GM21367 (cell line): ENCODE measurements at regions not wholly inside any gene's neighbourhood (a gene's known extent, or its start where the extent isn't known, plus 50 kb on each side); places are given as distances from the start of the nearest gene placed in this dataset.
A peak's percentile ranks its signal among the peaks of the same experiment; 100 is the strongest.

Source experiments
- ATAC-seq: cut with Tn5 transposase; IDR thresholded peaks from one replicate; pipeline ENCODE4 v1.9.1; 2021; ENCODE audit not compliant: unreplicated experiment

DNA sequence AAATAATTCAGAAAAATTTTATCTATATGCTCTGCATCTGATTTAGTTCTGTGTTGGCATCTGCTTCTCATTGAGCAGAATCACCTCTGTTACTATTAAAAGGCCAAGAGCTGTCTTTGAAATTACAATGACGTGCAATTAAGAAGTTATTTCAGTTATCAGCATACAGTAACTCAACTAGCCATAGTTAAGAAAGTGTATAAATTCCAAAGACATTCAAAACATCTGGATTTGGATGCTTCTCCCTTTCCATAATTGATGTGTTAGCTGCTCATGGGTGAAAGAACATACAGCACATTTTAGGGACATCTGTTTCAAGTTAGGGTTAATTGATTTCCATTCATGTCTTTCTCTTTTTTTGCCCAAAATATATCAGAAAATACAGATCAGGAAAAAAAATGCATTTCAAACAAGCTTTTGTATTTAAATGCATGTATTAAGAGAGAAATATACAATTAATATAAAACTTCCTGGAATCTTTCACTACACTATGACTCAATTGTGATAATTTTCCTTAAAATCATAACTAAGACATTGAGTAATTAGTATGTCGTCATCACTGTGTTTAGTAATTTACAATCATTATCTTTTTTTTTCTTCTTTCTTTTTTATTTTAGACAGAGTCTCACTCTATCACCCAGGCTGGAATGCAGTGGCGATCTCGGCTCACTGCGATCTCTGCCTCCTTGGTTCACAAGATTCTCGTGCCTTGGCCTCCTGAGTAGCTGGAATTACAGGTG lies 82.7 kb upstream of the MBNL1 start:
- ATAC-seq = no peak

DNA sequence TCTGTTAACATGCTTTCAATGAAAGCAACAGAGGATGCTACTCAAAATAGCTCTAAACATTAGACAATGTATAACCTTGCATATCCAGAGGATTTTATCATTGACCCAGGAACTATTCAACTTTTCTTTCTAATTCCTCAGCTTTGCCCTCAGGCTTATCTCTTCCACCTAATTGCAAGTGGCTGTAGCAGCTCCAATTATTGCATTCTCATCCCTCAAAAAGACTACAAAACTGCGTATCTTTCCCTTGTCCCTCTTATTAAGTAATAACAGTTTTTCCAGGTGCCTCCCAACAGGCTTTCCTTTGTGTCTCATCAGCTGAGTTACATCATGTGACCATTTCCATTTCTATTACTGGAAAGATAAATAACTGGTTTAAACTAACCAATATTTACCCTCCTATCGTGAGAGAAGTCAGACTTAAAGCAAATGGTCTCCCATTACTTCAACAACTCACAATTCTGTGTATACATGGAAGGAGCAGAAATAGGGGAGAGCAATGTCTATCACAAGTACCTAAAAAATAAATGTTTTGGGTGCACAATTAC lies 78.0 kb upstream of the MBNL1 start:
- ATAC-seq = no peak

DNA sequence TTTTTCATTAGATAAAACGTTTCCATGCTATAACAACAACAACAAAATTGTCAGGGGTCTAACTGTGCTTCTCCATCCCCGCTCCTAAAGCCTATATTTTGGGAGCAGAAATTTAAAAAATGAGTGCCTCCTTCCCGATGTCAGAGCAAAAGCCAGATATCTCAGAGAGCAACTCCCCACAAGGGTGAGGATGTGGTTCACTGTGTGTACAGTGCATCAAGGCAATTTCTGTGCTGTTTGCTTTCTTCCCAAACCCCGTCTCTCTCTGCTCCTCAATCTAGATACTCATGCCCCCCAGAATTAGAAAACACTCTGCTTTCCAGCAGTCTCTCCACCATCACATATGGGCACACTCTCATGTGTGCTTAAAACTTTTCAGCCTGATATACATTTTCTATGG lies 76.7 kb upstream of the MBNL1 start:
- no peak for ATAC-seq

DNA sequence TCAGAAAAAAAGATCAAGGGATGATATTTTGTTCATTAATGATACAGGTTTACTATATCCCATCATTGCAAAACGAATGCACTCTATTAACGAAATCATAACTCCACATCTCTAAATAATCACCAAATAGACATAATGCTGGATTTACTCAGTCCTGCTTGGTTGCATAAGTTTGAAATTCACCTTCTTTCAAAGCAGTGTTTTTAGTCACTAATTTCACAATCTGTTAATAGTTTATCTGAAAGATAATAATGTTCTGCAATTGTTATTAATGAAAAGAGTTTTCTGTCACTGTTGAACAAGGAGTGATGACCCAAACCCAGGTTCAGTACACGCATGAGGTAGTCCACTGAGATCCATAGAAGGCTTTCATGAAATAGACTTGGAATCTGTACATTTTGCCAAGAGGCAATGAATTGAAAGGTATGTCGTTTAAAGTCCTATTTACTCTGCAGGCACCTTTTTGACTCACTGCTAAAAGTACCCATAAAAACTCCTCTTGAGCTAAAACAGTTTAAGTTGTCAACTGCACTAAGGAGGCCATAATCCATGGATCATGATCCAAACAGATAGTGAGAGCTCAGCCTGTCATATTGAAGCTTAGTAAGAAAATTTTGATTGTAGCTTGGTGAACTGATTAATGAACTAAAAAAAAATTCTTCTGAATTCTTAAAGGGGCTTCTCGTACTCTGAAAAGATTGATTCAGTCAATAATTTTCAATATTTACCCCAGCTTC lies 75.6 kb upstream of the MBNL1 start:
- peak; percentile 3 for ATAC-seq

DNA sequence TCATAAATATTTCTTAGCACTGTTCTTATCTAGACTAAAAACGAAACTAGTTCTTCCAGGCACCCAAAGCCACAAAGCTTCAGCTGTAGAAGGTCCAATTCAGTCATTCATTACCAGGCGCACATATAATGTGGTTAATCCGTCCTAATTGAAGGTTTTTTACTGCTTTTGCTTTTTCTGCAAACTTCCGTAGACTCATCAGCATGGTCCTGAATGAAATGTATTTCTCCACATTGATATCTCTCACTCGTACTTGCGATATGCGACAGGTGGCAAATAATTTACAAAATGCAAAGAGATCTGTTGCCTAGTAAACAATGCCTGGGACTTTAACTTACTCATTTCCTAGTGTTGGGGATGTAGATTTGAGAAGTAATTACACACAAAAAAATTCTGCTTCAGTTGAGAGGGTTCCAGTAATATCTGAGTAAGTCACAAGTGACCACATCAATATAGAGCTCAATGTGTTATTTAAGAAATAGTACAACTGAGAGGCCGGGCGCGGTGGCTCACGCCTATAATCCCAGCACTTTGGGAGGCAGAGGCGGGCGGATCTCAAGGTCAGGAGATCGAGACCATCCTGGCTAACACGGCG lies 75.0 kb upstream of the MBNL1 start:
- ATAC-seq = peak; percentile 48

DNA sequence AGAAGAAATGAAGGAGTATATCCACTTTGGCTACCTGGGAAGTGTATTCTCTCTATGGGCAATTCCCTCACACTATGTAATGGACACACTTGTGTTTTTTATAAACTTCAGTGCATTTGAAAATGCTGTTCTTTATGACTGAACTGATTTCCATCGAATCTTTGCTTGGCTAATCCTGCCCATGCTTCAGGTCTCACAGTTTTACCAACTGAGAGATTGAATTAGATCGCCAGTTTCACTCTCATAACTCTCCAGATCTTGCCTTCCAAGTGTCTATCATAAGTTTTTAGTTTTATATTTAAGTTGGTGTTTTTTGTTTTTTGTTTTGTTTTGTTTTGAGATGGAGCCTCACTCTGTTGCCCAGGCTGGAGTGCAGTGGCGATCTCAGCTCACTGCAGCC lies 73.5 kb upstream of the MBNL1 start:
- no peak for ATAC-seq

DNA sequence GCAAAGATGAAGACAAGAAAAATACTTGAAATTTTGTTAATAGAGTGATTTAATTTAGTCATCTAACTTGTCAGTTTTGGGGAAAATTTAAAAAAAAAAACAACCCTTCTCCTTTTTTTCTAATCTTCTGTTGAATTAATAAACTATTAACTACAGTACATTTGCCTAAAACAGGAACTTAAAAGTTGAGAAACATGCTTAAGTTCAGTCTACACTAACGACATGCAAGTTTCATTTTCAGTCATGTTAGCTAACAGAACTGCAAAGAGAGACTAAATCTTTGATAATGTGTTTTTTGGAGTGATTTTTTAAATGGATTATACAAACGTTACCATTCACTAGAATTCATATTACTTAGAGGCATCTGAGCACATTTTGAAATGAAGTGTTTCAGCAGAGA lies 71.9 kb upstream of the MBNL1 start:
- peak; percentile 35 for ATAC-seq

DNA sequence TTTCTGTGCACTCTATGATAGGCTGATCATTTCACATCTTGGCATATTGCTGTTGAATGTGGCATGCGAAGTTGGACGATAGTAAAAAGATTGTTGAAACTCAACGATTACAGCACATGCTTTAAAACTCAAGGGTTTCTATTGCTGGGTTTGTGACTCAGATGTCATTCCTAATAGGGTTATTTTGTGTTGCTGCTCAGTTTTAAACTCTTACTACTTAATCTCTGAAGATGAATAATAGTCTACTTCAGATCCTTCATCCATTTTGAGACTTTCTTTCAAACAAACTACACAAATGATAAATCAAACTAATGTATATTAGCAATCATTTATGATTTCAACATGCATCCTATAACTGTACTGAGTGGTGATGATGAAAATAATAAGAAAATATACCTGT lies 71.3 kb upstream of the MBNL1 start:
- ATAC-seq = no peak

DNA sequence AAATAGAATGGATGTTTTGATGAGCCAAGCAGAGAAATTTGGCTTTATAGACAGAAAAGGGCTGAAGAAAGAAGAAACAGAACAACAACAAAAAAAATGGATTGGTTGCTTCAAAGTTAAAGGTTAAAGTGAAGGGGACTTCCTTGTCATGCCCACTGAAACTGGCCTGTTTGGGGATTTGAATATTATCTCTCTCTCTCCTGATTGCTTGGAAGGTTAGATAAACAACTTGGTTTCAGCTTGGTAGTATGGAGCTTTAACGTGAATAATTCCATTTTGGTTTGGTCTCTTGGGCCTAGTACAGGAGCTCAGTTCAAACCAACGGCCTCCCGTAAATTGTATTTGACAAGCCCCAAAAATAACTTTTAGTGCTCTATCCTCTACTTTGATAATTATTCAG lies 70.8 kb upstream of the MBNL1 start:
- ATAC-seq = no peak

DNA sequence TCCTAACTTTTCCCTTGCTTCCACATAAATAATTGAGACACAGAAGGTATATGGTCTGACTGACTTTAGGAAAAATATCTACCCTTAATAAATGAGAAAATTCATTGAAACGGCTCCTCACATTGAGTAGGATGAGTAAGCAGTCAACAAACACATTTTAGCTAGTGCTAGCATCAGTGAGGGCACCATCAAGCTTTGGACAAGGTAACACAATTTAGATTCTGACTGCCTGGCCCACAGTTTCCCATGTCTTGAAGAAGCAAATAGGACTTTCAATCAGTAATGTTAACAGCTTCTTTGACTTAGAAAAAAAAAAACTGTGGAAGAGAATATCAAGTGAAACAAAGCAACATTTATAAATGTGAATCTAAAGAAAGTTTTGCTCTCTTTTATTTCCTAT lies 70.1 kb upstream of the MBNL1 start:
- no peak for ATAC-seq

DNA sequence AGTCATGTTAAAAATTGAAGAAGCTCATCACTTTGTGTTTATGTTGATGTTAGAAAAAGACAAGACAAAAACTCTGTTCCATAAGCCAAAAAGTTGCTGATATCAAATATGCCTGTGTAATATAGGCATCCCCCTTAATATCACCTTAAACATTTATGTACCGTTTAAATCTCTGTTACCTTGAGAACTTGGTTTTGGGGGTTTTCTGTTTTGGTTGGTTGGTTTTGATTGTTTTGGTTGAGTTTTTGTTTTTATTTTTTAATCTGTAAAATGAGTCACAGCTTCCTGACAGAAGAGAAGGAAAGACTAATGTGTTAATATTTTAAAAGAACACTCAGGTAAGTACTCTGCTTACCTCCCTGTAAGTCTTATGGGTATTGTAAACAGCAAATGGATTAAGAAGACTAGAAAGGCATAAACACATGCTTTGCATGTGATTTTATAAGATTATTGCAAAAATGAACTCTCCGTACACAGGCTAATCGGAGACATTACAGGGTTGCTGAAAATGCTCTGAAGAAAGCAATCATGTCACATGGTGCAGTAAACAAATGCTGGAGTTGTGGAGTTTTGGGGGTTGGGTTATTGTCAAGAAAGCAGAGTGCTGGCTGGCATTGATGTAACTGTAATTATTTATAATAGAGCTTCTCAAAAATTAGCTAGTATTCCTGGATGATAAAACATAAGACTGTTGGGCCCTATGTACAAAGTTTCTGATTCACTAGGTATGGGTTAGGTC lies 69.5 kb upstream of the MBNL1 start:
- no peak for ATAC-seq

DNA sequence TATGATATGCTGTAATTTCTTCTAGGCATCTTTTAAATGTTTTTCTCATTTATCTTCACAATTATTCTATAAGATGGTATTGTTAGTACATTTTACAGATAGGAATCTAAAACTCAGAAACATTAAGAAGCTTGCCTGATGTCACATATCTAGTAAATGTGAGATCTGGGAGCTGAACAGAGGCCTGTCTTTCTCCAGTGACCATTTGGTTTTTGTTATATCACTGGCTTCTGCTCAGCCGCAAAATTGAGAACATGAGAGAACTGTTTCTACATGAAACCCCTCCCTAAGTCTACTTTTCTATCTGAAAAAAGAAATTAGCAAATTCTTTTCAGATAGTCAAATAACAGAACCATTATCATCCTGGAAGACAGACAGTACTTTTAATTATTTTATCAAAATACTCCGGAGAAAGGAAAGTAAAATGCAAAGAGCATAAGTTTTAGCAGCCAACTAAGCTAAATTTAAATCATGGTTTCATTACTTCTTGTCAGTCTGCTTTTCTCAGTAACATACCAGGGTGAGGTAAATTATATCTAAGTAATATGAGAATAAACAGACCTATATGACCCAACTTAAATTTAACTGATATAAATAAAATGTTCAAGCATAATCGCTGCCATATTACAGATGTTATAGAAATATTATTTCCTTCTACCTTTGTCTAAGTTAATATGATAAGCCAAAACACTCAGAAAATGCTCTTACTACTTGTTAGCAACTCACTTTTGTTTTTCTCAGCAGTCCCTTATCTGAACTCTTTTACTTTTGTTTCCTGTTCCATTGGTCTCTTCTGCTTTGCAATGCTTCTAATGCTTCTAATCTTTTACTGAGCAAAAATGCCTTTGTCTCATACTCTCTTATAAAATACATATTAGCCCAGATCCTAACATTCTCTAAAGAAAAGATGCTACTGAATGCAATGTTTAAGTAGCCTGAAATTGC lies 68.0 kb upstream of the MBNL1 start:
- ATAC-seq = no peak

DNA sequence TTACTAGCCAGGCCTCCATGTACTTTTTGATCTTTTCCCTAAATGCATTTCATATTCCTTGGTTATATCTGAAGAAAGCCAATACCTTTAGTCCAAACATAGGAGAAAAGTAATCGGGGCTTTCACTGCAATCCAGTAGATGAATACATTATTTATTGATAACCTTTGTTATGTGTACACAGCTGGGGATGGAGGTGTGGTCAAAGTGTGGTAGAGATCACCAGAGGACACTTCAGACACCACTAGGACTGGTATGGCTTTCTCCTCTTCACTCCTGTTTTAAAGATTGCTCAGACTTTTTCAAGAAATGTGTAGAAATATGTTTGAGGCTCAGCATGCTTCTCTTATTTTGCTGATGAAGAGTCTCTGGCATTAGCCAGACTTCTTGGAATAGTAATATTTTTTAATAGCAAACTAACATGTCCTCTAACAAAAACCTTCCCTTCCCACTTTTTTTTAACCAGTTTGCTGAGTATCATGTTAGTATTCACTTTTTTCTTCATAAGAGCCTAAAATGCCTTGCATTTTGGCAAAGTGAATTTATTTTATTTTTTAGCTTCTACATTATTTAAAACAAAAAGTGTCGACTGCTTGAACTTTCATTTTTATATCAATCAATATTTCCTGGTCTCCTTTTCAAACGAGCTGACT lies 65.6 kb upstream of the MBNL1 start:
- no peak for ATAC-seq

DNA sequence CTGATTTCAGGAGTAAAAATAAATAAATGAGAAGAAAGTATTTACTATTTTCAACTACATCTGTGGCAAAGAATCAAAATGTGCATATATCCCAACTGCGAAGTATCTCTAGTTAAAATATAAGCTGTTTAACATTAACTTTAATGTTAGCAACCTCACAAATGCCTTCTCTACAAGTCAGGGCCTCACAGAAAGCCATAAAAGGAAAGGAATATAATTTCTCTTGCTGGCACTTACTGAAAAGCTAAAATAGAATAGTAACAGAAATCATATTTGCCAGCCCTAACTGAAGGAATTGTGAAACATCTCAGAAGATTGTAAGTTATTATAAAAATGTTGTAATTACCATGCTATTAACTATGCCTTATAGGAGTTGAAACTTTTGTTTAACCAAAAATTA lies 65.1 kb upstream of the MBNL1 start:
- no peak for ATAC-seq

DNA sequence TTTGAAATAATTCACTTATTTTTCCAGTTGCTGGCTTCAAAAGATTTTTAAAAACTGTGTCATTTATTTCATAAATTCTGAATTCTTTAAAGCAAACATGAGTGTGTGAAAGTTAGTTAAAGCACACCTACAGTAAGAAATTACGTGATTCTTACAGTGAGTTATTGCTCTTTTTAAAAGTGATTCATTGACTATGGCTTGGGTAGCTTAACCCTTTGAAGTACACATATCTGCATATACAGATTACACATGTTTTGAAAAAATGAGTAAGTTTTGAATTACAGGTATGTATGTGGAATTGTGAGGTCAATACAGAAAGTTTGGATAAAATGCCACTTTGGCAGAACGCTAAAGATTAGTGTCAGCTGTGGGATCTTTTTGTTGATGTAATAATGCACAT lies 64.5 kb upstream of the MBNL1 start:
- ATAC-seq = no peak

DNA sequence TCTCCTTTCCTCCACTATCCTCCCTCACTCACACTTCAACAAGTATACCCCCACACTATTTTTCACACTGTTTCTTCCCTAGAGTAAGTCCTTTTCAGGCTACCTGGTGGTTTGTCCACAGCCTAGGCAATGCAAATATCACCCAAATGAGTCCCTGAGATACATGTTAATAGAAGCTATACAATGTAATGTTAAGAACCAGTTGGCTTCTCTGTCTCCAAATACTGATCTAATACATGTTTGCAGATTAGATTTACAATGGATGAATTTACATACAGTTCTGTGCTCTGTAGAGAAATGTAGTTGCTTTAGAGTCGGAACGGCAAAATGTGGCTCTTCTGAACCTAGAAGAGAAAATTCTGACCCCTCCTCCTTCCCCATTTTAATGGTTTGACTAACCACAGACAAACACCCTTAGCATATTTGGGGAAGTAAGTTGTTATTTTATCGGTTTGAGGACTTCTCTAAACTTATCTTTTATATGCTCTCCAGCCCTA lies 63.6 kb upstream of the MBNL1 start:
- ATAC-seq = no peak

DNA sequence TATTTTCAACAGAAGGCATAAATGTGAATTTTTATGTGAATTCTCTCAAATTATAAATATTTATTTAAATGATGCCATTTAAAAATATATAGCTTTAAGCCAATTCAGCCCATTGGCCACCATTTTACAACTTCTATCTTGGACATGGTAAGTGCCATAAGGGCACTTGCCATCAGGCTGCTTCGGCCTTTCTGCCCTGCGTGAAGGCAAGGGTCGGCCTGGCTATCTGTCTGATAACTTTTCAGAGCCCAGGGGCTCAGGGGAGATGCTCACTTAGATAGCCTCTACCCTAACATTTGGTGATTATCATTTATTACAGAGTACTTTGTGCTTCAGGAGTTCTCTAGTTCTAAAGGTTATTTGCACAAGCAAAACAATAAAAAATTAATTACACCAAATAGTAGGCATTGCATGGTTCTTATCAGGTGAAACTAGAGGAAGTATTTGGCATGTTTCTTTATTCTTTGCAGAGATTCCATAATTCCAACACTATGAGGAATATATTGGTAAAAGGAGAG lies 62.4 kb upstream of the MBNL1 start:
- ATAC-seq = no peak

DNA sequence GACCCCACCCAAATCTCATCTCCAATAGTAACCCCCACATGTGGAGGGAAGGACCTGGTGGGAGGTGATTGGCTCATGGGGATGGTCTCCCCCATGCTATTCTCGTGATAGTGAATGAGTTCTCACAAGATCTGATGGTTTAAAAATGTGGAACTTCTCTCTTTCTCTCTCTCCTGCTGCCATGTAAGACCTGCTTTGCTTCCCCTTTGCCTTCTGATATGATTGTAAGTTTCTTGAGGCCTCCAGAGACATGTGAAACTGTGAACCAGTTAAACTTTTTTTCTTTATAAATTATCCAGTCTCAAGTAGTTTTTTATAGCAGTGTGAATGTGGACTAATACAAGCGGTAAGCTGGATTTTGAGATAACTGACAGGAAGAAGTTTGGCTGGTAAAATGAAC lies 60.3 kb upstream of the MBNL1 start:
- ATAC-seq = no peak

DNA sequence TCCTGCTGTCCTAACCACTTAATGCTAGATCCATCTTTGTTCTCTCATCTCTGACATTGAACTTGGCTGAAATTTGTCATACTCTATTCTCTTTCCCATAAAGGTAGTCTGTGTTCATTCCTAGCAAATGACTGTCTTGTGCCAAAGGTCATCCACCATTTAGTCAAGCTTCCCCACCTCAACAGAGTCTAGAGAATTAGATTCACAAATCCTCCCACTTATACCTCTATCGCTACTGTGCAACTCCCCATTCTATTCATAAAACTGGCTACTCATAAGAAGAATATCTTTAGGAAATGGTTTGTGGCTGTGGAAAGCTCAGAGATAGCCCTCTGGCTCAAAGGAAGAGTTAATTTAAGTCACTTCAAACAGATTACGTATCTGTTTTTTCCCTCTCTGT lies 59.7 kb upstream of the MBNL1 start:
- no peak for ATAC-seq
